ENCODE measurements at regions not wholly inside any gene's neighbourhood (a gene's known extent, or its start where the extent isn't known, plus 50 kb on each side); places are given as distances from the start of the nearest gene placed in this dataset.

GRCh38 chr15:95655089-95655607 lies 675.4 kb upstream of the NR2F2 start:
- in situ Hi-C loops (cut with HindIII; ENCODE audit: low sequenced_read_pairs) = no loop called here

- in situ Hi-C loops (cut with HindIII; ENCODE audit: low sequenced_read_pairs) = no loop called here
Measured at GRCh38 chr15:95656595-95656994, 673.9 kb upstream of the NR2F2 start.

GRCh38 chr15:95658799-95659198 lies 671.7 kb upstream of the NR2F2 start:
- in situ Hi-C loops (cut with HindIII; ENCODE audit: low sequenced_read_pairs) = no loop called here

- in situ Hi-C loops (cut with HindIII; ENCODE audit: low sequenced_read_pairs) = no loop called here
Measured at GRCh38 chr15:95659656-95660055, 670.8 kb upstream of the NR2F2 start.

GRCh38 chr15:95662638-95663037 lies 667.9 kb upstream of the NR2F2 start:
- in situ Hi-C loops (cut with HindIII; ENCODE audit: low sequenced_read_pairs) = no loop called here

GRCh38 chr15:95663156-95664100 lies 667.1 kb upstream of the NR2F2 start:
- in situ Hi-C loops (cut with HindIII; ENCODE audit: low sequenced_read_pairs) = no loop called here

- in situ Hi-C loops (cut with HindIII; ENCODE audit: low sequenced_read_pairs) = no loop called here
Measured at GRCh38 chr15:95664450-95664849, 666.0 kb upstream of the NR2F2 start.

- in situ Hi-C loops (cut with HindIII; ENCODE audit: low sequenced_read_pairs) = no loop called here
Measured at GRCh38 chr15:95669146-95669922, 661.2 kb upstream of the NR2F2 start.

GRCh38 chr15:95674031-95674430 lies 656.5 kb upstream of the NR2F2 start:
- in situ Hi-C loops (cut with HindIII; ENCODE audit: low sequenced_read_pairs) = no loop called here

- in situ Hi-C loops (cut with HindIII; ENCODE audit: low sequenced_read_pairs) = no loop called here
Measured at GRCh38 chr15:95676500-95676899, 654.0 kb upstream of the NR2F2 start.

GRCh38 chr15:95679847-95680582 lies 650.5 kb upstream of the NR2F2 start:
- in situ Hi-C loops (cut with HindIII; ENCODE audit: low sequenced_read_pairs) = no loop called here

GRCh38 chr15:95680728-95681127 lies 649.8 kb upstream of the NR2F2 start:
- in situ Hi-C loops (cut with HindIII; ENCODE audit: low sequenced_read_pairs) = no loop called here

GRCh38 chr15:95681836-95682544 lies 648.5 kb upstream of the NR2F2 start:
- in situ Hi-C loops (cut with HindIII; ENCODE audit: low sequenced_read_pairs) = no loop called here

GRCh38 chr15:95684126-95684525 lies 646.4 kb upstream of the NR2F2 start:
- in situ Hi-C loops (cut with HindIII; ENCODE audit: low sequenced_read_pairs) = no loop called here

GRCh38 chr15:95684693-95685115 lies 645.8 kb upstream of the NR2F2 start:
- in situ Hi-C loops (cut with HindIII; ENCODE audit: low sequenced_read_pairs) = no loop called here

- in situ Hi-C loops (cut with HindIII; ENCODE audit: low sequenced_read_pairs) = no loop called here
Measured at GRCh38 chr15:95687061-95687460, 643.4 kb upstream of the NR2F2 start.

GRCh38 chr15:95687686-95688085 lies 642.8 kb upstream of the NR2F2 start:
- in situ Hi-C loops (cut with HindIII; ENCODE audit: low sequenced_read_pairs) = no loop called here

GRCh38 chr15:95690631-95691340 lies 639.7 kb upstream of the NR2F2 start:
- in situ Hi-C loops (cut with HindIII; ENCODE audit: low sequenced_read_pairs) = no loop called here

- in situ Hi-C loops (cut with HindIII; ENCODE audit: low sequenced_read_pairs) = no loop called here
Measured at GRCh38 chr15:95693917-95694316, 636.6 kb upstream of the NR2F2 start.

- in situ Hi-C loops (cut with HindIII; ENCODE audit: low sequenced_read_pairs) = no loop called here
Measured at GRCh38 chr15:95698230-95698629, 632.3 kb upstream of the NR2F2 start.
